Vagina (tissue), 2 donors: ENCODE measurements at regions not wholly inside any gene's neighbourhood (a gene's known extent, or its start where the extent isn't known, plus 50 kb on each side); places are given as distances from the start of the nearest gene placed in this dataset.

Experiments
- DNase-seq, 2 donors: peaks; one replicate each; pipeline ENCODE4 v3.0.0-alpha.2; 2017; ENCODE audit errors: extremely low spot score in 2 of 2
- H3K27ac ChIP-seq: fragments of 200-600 bp; sonication (generic); one replicate; pipeline ENCODE4 v1.5.1; 2019
- H3K27me3 ChIP-seq: fragments of 200-600 bp; sonication (generic); one replicate; pipeline ENCODE4 v1.5.1; 2019
- H3K36me3 ChIP-seq, 2 donors: fragments of 200-600 bp; sonication (generic); one replicate each; pipeline ENCODE4 v1.5.1; 2017 to 2019
- H3K4me1 ChIP-seq: fragments of 200-600 bp; sonication (generic); one replicate; pipeline ENCODE4 v1.5.1; 2019
- H3K4me3 ChIP-seq, 2 donors: fragments of 200-600 bp; sonication (generic); 1 replicate in 1 of 2; 2 replicates in 1 of 2; pipeline ENCODE4 v1.5.1; 2016 to 2019
- H3K9me3 ChIP-seq: fragments of 200-600 bp; sonication (generic); one replicate; pipeline ENCODE4 v1.5.1; 2019
- CTCF ChIP-seq, 3 experiments: fragments of 450-650 bp in 2 of 3; fragments of 200-600 bp in 1 of 3; sonication (generic) in 1 of 3; IDR thresholded peaks; one replicate each; pipeline ENCODE4 v1.5.1; 2017 to 2019; ENCODE audit warnings: antibody characterized with exemption in 3 of 3, mild to moderate bottlenecking in 2 of 3, moderate library complexity in 2 of 3
- POLR2A ChIP-seq, 2 donors: fragments of 450-650 bp; IDR thresholded peaks; one replicate each; pipeline ENCODE4 v1.6.1; 2017; ENCODE audit warnings: antibody characterized with exemption in 2 of 2, mild to moderate bottlenecking in 2 of 2, moderate library complexity in 2 of 2
- POLR2AphosphoS5 ChIP-seq, 2 donors: sonication (generic); formaldehyde crosslinking; IDR thresholded peaks; one replicate each; pipeline ENCODE4 v1.9.0; 2017; ENCODE audit warnings: antibody characterized with exemption in 2 of 2, mild to moderate bottlenecking in 2 of 2, low read depth in 1 of 2; ENCODE audit not compliant: insufficient read depth in 1 of 2
- intact Hi-C: fragments of 100-400 bp; cut with DNase I; formaldehyde crosslinking; loops from one replicate; pipeline ENCODE4 v1.15.1; 2023

GRCh38 chr20:61129311-61129710 is 122.8 kb upstream of the CDH4 start:
- no peak for TF ChIP-seq POLR2A (IDR thresholded peaks at IDR 0.05)
- no peak for TF ChIP-seq POLR2AphosphoS5 (IDR thresholded peaks at IDR 0.05; ENCODE audit: insufficient read depth in 1 of 2, low read depth in 1 of 2)
- no peak for TF ChIP-seq CTCF (IDR thresholded peaks at IDR 0.05)
- H3K4me1 ChIP-seq = no peaks in the 10 kb centered on the region
- intact Hi-C loops = no loop called here
- no peak for DNase-seq
- no peaks in the 10 kb centered on the region for H3K36me3 ChIP-seq
- no peak overlapping the region for H3K27ac ChIP-seq
- H3K27me3 ChIP-seq = no peaks in the 10 kb centered on the region
- no peaks in the 10 kb centered on the region for H3K9me3 ChIP-seq
- no peak overlapping the region for H3K4me3 ChIP-seq

GRCh38 chr20:61130156-61130555 is 121.9 kb upstream of the CDH4 start:
- intact Hi-C loops = no loop called here
- H3K9me3 ChIP-seq = no peaks in the 10 kb centered on the region
- H3K36me3 ChIP-seq = no peaks in the 10 kb centered on the region
- no peak overlapping the region for H3K4me3 ChIP-seq
- DNase-seq = no peak
- H3K27me3 ChIP-seq = no peaks in the 10 kb centered on the region
- H3K4me1 ChIP-seq = no peaks in the 10 kb centered on the region
- H3K27ac ChIP-seq = no peak overlapping the region
- TF ChIP-seq POLR2A (IDR thresholded peaks at IDR 0.05) (no peak), CTCF (IDR thresholded peaks at IDR 0.05) (no peak), POLR2AphosphoS5 (IDR thresholded peaks at IDR 0.05; ENCODE audit: insufficient read depth in 1 of 2, low read depth in 1 of 2) (no peak)

- H3K4me3 ChIP-seq = no peak overlapping the region
- H3K27ac ChIP-seq = no peak overlapping the region
- intact Hi-C loops = no loop called here
- H3K36me3 ChIP-seq = no peaks in the 10 kb centered on the region
- H3K9me3 ChIP-seq = no peaks in the 10 kb centered on the region
- no peaks in the 10 kb centered on the region for H3K4me1 ChIP-seq
- H3K27me3 ChIP-seq = no peaks in the 10 kb centered on the region
- no peak for DNase-seq
- TF ChIP-seq POLR2AphosphoS5 (IDR thresholded peaks at IDR 0.05; ENCODE audit: insufficient read depth in 1 of 2, low read depth in 1 of 2) = no peak
- no peak for TF ChIP-seq POLR2A (IDR thresholded peaks at IDR 0.05)
- no peak for TF ChIP-seq CTCF (IDR thresholded peaks at IDR 0.05)
These were observed 120.1 kb upstream of the CDH4 start for GRCh38 chr20:61131944-61132343.

- no peak overlapping the region for H3K4me3 ChIP-seq
- H3K4me1 ChIP-seq = no peaks in the 10 kb centered on the region
- H3K36me3 ChIP-seq = no peaks in the 10 kb centered on the region
- no peak for DNase-seq
- TF ChIP-seq POLR2AphosphoS5 (IDR thresholded peaks at IDR 0.05; ENCODE audit: insufficient read depth in 1 of 2, low read depth in 1 of 2) (no peak), POLR2A (IDR thresholded peaks at IDR 0.05) (no peak), CTCF (IDR thresholded peaks at IDR 0.05) (no peak)
- H3K27ac ChIP-seq = no peak overlapping the region
- intact Hi-C loops = no loop called here
- H3K9me3 ChIP-seq = no peaks in the 10 kb centered on the region
- no peaks in the 10 kb centered on the region for H3K27me3 ChIP-seq
These were observed 118.5 kb upstream of the CDH4 start for GRCh38 chr20:61133611-61134010.

- Histone ChIP-seq H3K27ac (no peak overlapping the region), H3K27me3 (no peaks in the 10 kb centered on the region), H3K9me3 (no peaks in the 10 kb centered on the region), H3K36me3 (no peaks in the 10 kb centered on the region), H3K4me3 (no peak overlapping the region), H3K4me1 (no peaks in the 10 kb centered on the region)
- intact Hi-C loops = no loop called here
- no peak for DNase-seq
- TF ChIP-seq POLR2A (IDR thresholded peaks at IDR 0.05) (no peak), POLR2AphosphoS5 (IDR thresholded peaks at IDR 0.05; ENCODE audit: insufficient read depth in 1 of 2, low read depth in 1 of 2) (no peak), CTCF (IDR thresholded peaks at IDR 0.05) (no peak)
These were observed 117.6 kb upstream of the CDH4 start for GRCh38 chr20:61134296-61135030.
